NCI-H2196 (cell line): ENCODE measurements at regions not wholly inside any gene's neighbourhood (a gene's known extent, or its start where the extent isn't known, plus 50 kb on each side); places are given as distances from the start of the nearest gene placed in this dataset.
"Not testable (repeated sequence)": the region's sequence is repeated elsewhere in the genome, so short reads cannot be mapped to it uniquely, and the experiment has no call there.

Source experiments
- DNase-seq: peaks from one replicate; lab custom pipeline; 2025; ENCODE audit not compliant: unreplicated experiment; lab: John Stamatoyannopoulos, UW

DNA sequence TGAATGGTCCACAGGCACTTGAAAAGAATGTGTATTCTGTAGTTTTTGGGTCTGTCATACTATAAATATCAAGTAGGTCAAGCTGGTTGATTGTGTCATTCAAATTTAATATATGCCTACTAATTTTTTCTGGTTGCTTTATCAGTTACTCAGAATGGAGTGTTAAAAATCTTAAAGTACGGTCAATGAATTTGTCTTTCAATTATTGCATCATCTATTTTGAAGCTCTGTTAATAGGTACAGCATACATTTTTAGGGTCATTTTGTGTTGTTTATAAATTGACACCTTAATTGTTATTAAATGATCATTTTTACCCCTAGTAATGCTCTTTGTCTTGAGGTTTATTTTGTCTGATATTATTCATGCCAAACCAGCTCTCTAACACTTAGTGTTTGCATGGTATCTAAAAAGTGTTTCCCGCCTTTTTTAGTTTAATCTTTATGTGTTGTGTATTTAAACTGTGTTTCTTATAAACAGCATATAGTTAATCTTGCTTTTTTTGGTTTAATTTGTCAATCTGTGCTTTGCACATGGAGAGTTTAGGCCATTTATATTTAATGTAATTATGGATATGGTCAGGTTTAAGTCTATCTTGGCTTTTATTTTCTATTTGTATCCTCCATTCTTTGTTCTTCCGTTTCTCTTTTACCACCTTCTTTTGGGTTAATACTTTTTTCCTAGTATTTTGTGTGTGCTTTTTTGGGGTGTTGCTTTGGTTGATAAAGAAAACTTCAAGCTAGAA lies 204.9 kb upstream of the EEF2KMT start:
- DNase-seq: no peak

DNA sequence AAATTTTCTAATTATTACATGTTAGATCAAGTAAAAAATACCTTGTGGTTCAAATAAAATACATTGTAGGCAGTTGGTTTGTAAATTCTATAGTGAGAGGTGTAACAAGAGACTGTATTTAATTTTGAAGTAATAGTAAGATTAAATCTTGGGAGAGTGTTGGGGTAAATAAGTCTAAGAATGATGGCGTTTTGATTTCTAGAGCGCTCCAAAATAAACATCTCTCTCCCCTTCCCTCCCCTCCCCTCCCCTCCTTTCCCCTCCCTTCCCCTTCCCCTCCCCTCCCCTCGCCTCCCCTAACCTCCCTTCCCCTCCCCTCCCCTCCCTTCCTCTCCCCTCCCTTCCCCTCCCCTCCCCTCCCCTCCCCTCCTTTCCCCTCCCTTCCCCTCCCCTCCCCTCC lies 200.6 kb upstream of the EEF2KMT start:
- DNase-seq: no peak

DNA sequence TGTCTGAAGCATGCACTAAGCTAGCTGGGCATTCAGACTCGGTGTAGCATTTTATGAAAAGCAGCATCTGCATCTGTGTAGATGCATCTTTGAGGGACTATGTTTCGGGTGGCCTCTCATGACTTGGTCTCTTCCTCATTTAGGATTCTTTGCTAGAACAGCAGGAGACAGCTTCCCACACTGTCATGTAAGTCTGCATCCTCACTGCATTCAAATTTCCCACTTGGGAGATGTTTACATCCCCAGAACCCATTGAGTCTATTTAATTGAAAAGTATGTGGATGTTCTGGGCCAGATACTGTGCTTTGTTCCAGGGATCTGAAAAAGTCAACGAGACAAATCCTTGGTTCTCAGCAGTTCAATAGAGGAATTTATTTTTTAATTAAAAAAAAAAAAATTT lies 198.6 kb upstream of the EEF2KMT start:
- DNase-seq: no peak

DNA sequence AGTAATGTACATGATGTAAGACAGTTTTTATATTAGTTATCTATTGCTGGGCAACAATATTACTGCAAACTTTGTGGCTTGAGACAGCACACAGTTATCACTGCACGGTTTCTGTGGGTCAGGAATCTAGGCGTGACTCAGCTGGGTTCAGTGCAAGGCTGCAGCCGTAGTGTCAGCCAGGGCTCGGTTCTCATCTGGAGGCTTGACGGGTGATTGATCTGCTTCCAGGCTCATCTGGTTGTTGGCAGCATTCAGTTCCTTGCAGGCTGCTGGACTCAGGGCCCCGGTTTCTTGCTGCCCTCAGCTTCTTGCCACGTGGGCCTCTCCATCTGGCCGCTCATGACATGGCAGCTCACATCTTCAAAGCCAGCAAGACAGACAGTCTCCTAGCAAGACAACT lies 197.7 kb upstream of the EEF2KMT start:
- not testable (repeated sequence) for DNase-seq

DNA sequence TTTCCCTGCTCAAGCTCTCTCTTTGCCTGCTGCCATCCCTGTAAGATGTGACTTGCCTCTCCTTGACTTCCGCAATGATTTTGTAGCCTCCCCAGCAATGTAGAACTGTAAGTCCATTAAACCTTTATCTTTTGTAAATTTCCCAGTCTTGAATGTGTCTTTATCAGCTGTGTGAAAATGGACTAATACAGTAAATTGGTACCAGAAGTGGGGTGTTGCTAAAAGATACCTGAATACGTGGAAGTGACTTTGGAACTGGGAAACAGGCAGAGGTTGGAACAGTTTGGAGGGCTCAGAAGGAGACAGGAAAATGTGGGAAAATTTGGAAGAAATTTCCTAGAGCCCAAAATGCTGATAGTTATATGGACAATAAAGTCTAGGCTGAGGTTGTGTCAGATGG lies 184.6 kb upstream of the EEF2KMT start:
- DNase-seq: not testable (repeated sequence)

DNA sequence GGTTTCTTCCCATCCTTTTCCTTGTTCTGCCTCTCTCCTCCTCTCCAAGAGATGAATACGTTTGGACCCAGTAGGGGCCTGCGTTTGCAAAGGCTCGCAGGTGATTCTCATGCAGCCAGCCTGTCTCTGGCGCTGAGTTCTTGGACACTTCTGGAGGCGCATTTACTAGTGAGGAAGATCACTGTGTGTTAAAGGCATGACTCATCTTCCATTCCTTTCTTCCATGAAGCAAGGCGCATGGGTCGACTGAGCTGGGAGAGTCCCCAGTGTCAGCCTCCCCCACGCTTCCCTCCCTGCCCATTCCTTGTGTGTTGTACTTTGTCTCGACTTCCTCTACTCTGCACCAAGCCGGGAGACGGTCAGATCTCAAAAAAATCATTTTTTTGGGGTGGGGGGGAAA lies 159.9 kb upstream of the EEF2KMT start:
- no peak for DNase-seq

DNA sequence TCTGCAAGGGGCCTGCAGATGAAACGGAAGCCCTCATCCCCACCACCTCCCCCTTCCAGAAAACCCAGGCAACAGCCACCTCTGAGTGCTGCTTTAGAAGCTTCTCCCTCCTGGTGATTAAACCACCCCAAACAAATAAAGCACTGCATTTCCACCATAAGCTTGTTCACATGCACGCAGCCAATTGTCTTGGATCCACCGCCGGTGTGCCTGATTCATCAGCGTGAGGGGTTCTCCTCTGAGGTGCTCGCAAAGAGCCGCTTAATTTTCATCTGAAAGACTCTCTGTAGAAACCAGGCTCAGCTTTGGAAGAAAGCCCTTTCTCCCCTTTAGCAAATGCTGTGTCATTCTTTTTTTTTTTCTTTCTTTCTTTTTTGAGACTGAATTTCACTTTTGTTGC lies 155.2 kb upstream of the EEF2KMT start:
- no peak for DNase-seq

DNA sequence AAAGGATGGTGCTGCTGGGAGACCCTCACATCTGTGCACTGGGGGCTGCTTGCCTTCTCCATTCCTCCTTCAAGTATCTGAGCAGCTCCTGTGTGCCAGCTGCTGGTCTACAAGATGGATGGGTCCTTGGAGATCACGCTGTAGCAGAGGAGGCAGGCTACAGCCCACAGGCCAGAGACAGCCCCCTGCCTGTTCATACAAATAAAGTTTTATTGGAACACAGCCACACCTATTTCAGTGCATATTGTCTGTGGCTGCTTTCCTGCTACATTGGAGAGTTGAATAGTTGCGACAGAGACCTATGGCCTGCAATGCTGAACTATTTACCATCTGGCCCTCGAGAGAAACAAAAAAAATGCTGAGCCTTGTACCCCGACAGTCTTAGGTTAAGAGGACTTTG lies 149.8 kb upstream of the EEF2KMT start:
- not testable (repeated sequence) for DNase-seq

DNA sequence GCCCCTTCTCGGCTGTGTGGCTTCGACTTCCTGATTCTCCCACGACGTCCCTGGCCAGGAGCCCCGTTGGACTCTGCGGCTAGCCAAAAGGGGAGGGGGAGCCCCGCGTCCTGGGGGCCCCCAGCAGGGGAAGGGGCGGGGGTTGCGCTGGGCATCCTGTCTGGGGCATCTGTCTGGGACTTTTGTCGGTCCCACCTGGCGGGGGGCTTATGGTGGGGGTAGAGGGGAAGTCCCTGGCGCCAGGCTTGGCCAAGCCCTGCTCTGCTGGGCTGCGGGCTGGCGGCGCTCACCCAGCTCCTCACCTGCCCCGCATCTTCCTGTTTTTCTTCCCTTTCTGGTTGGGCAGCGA lies 142.7 kb upstream of the EEF2KMT start:
- DNase-seq: not testable (repeated sequence)

DNA sequence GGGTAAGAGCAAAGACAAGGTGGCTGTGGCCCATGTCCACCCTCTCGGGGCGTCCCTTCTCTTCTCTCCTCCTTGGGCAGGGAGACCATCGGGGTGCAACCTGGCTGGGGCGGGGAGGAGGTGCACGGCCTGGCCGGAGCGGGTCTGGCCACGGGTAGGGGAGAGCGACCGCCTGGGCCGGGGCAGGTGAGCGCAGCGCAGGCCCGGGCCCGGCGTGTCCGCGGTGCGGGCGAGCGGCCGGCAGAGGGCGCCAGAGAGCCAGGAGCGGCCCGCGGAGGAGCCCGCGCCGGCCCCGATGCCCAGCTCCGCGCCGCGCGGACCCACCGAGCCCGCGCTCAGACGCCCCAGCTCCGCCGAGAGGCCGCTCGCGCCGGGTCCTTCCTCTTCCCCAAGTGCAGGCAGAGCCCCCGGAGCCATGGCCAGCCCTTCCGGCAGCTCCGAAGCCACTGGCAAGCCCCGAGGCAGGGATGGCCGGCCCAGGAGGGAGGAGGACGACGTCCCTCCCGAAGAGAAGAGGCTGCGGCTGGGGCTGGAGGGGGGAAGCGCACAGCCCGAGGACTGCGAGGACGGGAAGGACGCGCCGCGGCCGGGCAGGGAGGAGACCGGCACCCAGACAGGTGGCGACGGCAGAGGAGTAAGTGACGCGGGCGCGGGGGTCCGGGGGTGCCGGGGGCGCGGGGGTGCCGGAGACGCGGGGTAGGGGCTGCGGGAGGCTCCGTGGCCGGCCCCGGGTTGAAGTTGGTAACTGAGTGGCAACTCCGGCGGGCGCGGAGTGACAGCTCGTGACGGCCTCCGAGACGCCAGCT lies 142.1 kb upstream of the EEF2KMT start:
- peak; percentile 50 for DNase-seq

DNA sequence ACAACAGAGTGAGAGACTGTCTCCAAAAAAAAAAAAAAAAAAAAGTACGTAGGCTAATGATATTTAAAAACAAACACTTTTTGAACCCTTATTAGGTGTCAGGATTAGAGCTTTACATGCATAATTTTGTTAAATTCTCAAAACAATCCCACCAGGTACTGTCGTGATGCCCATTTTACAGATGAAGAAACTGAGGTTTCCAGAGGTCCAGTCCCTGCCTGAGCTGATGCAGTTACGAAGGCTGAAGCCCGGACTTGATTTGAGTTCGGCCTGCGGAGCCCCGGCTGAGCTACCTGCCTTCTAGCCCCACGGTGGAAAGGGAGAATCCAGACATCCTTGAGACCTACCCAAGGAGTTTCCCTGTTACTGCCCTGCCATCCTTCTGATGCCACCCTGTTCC lies 137.5 kb upstream of the EEF2KMT start:
- DNase-seq: no peak

DNA sequence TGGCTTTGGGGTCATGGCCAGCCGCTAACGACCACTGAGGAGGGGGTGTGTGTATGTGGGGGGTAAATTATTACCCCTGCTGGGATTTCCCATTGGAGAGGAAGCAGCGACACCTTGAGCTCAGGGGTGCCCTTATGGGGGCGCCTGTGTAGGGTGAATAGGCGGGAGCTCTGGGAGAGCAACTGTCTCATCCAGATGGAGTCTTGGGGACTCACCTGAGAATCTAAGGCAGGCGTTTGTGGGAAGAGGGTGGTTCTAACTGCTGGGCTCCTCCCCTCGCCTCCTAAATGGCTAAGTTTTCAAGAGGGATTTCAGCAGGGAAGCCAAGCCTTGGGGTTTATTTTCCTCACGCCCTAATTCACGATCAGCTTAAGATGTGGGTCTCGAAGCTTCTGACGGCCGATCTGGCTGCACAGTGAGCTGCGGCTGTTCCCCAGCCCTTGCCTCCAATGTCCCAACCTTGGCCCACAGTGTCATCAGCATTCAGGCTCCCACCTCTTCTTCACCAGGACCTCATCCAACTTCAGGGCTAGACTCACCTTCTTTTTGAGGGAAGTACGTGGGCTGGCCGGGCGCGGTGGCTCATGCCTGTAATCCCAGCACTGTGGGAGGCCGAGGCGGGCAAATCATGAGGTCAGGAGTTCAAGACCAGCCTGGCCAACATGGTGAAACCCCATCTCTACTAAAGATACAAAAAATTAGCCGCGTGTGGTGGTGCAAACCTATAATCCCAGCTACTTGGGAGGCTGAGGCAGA lies 136.9 kb upstream of the EEF2KMT start:
- DNase-seq: no peak

DNA sequence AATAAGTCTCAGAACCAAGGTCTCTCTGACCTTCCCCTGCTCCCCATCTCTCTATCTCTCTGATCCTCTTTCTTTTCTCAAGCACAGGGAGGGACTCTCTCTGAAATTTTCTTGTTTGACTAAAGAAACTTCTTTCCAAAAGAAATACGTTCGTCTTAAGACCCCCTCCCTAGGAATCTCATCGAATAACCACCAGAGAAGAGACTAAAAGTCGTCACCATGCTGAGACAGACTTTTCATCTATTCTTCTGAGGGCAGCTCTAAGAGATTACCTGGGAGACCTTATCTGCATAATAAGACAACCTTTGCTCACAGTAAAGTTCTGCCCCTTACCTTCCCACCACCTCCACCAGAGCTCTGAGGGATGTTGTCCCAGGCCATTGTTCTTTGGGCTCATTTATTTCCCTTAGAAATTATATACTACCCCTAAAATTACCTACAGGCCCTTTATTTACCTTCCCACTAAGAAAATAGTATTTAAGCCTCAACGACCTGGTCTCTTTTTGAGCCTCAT lies 133.7 kb upstream of the EEF2KMT start:
- no peak for DNase-seq

DNA sequence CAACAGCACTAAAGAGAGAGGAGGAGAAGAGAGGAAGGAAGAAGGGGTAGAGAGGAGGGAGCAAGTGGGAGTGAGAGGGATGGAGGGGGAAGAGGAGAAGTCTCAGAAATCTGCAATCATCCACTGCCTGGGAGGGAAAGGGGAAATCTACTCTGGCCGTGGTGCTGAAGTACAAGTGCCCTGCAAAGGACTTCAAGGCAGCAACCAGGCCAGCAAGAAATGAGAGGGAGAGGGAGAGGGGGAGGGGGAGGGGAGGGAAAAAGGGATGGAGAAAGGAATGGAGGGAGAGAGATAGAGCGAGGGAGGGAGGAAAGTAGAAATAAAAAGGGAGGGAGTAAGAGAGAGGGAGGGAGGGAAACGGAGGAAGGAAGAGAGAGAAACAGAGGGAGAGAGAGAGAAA lies 130.8 kb upstream of the EEF2KMT start:
- DNase-seq: no peak

DNA sequence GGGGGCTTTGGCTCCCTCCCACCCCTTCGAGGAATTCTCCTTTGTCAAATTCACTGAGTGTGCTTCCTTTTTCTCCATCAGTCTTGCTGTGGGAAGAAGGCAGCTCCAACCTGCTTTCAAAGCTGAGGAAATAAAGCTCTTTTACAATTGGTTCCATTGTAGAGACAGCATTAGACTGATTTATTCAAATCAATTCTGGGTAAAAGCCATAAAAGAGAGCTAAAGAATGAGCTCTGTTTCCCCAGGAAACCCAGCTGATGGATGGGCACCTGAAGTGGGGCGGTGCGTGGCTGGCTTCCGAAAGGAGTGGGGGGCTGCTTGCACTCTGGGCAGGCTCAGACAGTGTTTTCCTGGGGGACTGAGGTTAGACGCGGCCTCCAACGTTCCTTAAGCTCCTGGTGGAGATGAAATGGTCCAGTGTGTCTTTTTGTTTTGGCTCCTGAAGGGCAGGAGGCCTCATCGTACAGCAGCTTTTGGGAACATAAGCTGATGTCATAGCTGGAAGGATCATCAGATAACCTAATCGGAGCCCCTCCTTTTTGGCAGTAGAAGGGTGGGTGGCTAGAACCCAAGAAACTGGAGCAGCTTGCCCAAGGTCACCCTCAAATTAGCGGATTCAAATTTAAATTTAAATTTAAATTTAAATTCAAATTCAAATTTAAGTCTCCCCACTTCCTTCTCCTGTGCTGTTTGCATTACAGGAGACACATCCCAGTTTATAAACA lies 128.5 kb upstream of the EEF2KMT start:
- DNase-seq: no peak

DNA sequence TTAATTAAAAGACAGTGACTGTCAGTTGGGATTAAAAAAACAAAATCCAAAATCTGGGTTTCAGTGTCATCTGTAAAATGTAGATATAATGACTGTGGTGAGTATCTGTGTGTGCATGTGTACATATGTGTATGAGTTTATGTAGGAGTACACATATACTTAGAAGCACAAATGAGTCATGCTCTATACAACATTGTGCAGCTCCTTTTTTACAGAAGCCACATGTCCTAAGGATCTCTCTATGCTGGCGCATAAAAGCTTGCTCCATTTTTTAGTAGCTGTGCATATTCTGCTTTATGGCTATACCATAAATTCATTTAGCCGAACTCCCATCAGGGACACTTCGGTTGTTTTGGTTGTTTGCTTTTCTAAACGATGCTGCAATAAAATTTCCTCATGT lies 125.2 kb upstream of the EEF2KMT start:
- no peak for DNase-seq

DNA sequence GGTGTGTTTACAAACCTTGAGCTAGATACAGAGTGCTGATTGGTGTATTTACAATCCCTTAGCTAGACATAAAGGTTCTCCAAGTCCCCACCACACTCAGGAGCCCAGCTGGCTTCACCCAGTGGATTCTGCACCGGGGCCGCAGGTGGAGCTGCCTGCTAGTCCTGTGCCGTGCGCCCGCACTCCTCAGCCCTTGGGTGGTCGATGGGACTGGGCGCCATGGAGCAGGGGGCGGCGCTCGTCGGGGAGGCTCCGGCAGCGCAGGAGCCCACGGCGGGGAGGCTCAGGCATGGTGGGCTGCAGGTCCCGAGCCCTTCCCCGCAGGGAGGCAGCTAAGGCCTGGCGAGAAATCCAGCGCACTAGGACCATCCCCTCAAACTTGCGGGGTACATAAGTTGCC lies 124.2 kb upstream of the EEF2KMT start:
- DNase-seq: not testable (repeated sequence)

DNA sequence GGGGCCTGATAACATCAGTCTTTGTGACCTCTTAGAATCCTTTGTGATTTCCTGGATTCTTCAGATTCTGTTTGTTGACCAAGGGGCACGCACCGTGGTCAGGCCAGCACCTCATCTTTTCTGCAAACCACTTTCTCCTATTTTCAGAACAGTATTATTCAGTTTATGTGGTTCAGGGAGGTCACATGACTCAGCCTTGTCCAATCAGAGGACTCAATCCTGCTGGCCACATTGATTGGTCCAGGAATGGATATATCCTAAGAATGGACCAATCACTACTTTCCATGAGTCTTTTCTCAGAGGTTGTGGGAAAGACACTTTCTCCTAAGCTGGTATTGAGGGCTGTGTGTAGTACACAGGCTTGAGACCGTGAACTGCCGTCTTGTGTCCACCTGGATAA lies 123.1 kb upstream of the EEF2KMT start:
- no peak for DNase-seq

DNA sequence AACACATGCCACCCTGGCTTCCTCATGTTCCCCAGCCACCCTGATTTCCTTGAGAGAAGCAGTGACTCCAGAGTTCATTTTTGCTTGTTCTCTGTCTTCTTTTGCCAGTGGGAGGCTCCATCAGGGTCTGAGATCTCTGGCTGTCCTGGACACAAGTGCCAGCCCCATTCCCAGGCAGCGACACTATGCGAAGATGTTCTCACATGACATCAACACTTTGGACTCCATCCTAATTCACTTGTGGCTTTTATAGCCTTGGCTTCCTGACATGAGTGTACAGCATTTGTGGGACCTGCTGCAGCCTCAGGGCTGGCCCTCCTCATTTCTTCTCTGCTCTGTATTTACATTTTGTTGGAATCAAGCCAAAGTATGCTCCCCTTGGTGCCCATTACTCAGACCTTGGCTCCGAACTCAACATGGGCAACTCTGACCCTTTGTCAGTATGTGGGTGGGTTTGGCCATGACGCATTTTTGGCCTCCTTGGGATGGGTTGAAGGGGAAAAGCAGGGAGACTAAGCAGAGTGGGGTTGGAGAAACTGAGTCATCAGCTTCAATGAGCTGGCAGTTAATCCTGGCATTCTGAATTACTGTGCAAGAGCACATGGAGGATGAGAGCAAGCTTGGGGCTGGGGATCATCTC lies 119.0 kb upstream of the EEF2KMT start:
- DNase-seq: no peak

DNA sequence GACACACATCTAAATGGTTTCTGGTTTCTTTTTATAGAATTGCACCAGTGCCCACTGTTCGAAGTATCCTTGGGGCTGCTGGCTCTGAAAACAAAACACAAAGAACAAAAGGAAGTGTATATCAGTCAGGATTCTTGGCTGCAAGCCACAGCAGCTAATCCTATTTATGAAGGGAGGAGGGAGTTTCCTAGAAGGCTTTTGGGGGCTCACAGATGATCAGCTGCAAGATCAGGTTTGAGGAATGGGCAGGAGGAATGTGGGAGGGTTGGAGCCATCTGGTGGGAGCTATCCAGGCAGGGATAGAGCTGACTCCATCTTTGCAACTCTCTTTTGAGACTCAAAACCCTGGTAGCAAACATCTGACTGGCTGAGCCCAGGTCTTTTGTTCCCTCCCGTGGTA lies 118.3 kb upstream of the EEF2KMT start:
- DNase-seq: no peak

DNA sequence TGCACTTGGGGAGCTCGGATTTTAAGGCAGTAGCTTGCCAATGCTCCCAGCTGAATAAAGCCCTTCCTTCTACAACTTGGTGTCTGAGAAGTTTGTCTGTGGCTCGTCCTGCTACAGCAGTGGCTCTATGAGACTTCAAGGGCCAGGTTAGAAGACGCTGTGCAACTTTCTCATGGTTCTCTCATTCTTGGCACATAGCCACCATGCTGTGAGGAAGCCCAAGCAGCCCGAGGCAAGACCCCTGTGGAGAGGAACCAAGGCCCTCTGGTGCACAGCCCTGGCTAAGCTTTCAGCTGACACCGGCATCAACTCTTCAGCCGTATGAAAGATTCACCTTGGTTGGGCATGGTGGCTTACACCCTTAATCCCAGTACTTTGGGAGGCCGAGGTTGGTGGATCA lies 116.9 kb upstream of the EEF2KMT start:
- DNase-seq: no peak
